ENCODE measurements at regions not wholly inside any gene's neighbourhood (a gene's known extent, or its start where the extent isn't known, plus 50 kb on each side); places are given as distances from the start of the nearest gene placed in this dataset.

- Histone ChIP-seq H3K4me1 (no peaks in the 10 kb centered on the region), H3K9me3 (no peaks in the 10 kb centered on the region), H3K4me3 (no peak overlapping the region), H3K36me3 (no peaks in the 10 kb centered on the region), H3K27ac (no peak overlapping the region), H3K27me3 (no peaks in the 10 kb centered on the region)
- TF ChIP-seq CTCF (IDR thresholded peaks at IDR 0.05) = no peak
- no peak for TF ChIP-seq POLR2A (IDR thresholded peaks at IDR 0.05)
- intact Hi-C loops (cut with DNase I; ENCODE audit: low total_unique reads) = no loop called here
- DNase-seq = no peak
Measured at GRCh38 chr21:27646056-27646455, 679.2 kb upstream of the ADAMTS5 start.

- Histone ChIP-seq H3K4me1 (no peaks in the 10 kb centered on the region), H3K27me3 (no peaks in the 10 kb centered on the region), H3K36me3 (no peaks in the 10 kb centered on the region), H3K27ac (no peak overlapping the region), H3K4me3 (no peak overlapping the region), H3K9me3 (no peaks in the 10 kb centered on the region)
- no peak for DNase-seq
- intact Hi-C loops (cut with DNase I; ENCODE audit: low total_unique reads) = no loop called here
- TF ChIP-seq POLR2A (IDR thresholded peaks at IDR 0.05) (no peak), CTCF (IDR thresholded peaks at IDR 0.05) (no peak)
Measured at GRCh38 chr21:27645285-27645684, 678.4 kb upstream of the ADAMTS5 start.

GRCh38 chr21:27643326-27643725 lies 676.4 kb upstream of the ADAMTS5 start:
- no peak for TF ChIP-seq POLR2A (IDR thresholded peaks at IDR 0.05)
- no peak for TF ChIP-seq CTCF (IDR thresholded peaks at IDR 0.05)
- Histone ChIP-seq H3K36me3 (no peaks in the 10 kb centered on the region), H3K4me1 (no peaks in the 10 kb centered on the region), H3K27ac (no peak overlapping the region), H3K4me3 (no peak overlapping the region), H3K27me3 (no peaks in the 10 kb centered on the region), H3K9me3 (no peaks in the 10 kb centered on the region)
- intact Hi-C loops (cut with DNase I; ENCODE audit: low total_unique reads) = no loop called here
- DNase-seq = no peak

- intact Hi-C loops (cut with DNase I; ENCODE audit: low total_unique reads) = no loop called here
- Histone ChIP-seq H3K9me3 (no peaks in the 10 kb centered on the region), H3K4me3 (no peak overlapping the region), H3K27me3 (no peaks in the 10 kb centered on the region), H3K36me3 (no peaks in the 10 kb centered on the region), H3K27ac (no peak overlapping the region), H3K4me1 (no peaks in the 10 kb centered on the region)
- DNase-seq = no peak
- TF ChIP-seq CTCF (IDR thresholded peaks at IDR 0.05) (no peak), POLR2A (IDR thresholded peaks at IDR 0.05) (no peak)
Measured at GRCh38 chr21:27639286-27639685, 672.4 kb upstream of the ADAMTS5 start.

- intact Hi-C loops (cut with DNase I; ENCODE audit: low total_unique reads) = no loop called here
- H3K4me3 ChIP-seq = no peak overlapping the region
Measured at GRCh38 chr21:27636656-27637055, 669.8 kb upstream of the ADAMTS5 start.

More at GRCh38 chr21:27636656-27637055, 669.8 kb upstream of the ADAMTS5 start:
- TF ChIP-seq POLR2A (IDR thresholded peaks at IDR 0.05) (no peak), CTCF (IDR thresholded peaks at IDR 0.05) (no peak)
- Histone ChIP-seq H3K4me1 (no peaks in the 10 kb centered on the region), H3K27ac (no peak overlapping the region), H3K36me3 (no peaks in the 10 kb centered on the region), H3K9me3 (no peaks in the 10 kb centered on the region), H3K27me3 (no peaks in the 10 kb centered on the region)
- no peak for DNase-seq

Measured in uterus (tissue), 3 donors.